Skeletal muscle tissue (tissue), 3 donors: ENCODE measurements at regions not wholly inside any gene's neighbourhood (a gene's known extent, or its start where the extent isn't known, plus 50 kb on each side); places are given as distances from the start of the nearest gene placed in this dataset.

ENCODE experiments used
- H3K27ac ChIP-seq: one replicate; pipeline ENCODE4 v1.7.0; 2013; ENCODE audit warnings: mild to moderate bottlenecking, low read depth, low read length, inconsistent platforms
- H3K27me3 ChIP-seq, 3 donors: one replicate each; pipeline ENCODE4 v1.7.0; 2013; ENCODE audit warnings: low read length in 3 of 3; ENCODE audit not compliant: control insufficient read depth in 3 of 3, insufficient read depth in 3 of 3
- H3K36me3 ChIP-seq, 3 donors: one replicate each; pipeline ENCODE4 v1.7.0; 2013; ENCODE audit warnings: low read length in 3 of 3; ENCODE audit not compliant: control insufficient read depth in 3 of 3, insufficient read depth in 3 of 3
- H3K4me1 ChIP-seq, 3 donors: one replicate each; pipeline ENCODE4 v1.7.0; 2013; ENCODE audit warnings: low read length in 3 of 3, mild to moderate bottlenecking in 3 of 3; ENCODE audit not compliant: control insufficient read depth in 3 of 3, insufficient read depth in 3 of 3
- H3K4me3 ChIP-seq, 3 donors: one replicate each; pipeline ENCODE4 v1.7.0; 2013; ENCODE audit warnings: low read length in 3 of 3
- H3K9ac ChIP-seq, 3 donors: one replicate each; pipeline ENCODE4 v1.7.0; 2013; ENCODE audit warnings: low read length in 3 of 3, mild to moderate bottlenecking in 3 of 3, moderate library complexity in 2 of 3, low read depth in 1 of 3
- H3K9me3 ChIP-seq, 3 donors: one replicate each; pipeline ENCODE4 v1.7.0; 2013; ENCODE audit warnings: low read length in 3 of 3; ENCODE audit not compliant: control insufficient read depth in 3 of 3
- donor health status: Osteomylitis.

- Histone ChIP-seq H3K4me1 (no peaks in the 10 kb centered on the region), H3K36me3 (no peaks in the 10 kb centered on the region), H3K9me3 (no peaks in the 10 kb centered on the region), H3K9ac (no peak overlapping the region), H3K27me3 (no peaks in the 10 kb centered on the region), H3K27ac (no peak overlapping the region), H3K4me3 (no peak overlapping the region)
Observed at GRCh38 chr6:144646093-144647056, 361.2 kb downstream of the UTRN start.

GRCh38 chr6:144647406-144647964 lies 362.4 kb downstream of the UTRN start:
- H3K4me3 ChIP-seq: no peak overlapping the region
- no peaks in the 10 kb centered on the region for H3K9me3 ChIP-seq
- no peaks in the 10 kb centered on the region for H3K36me3 ChIP-seq
- H3K9ac ChIP-seq: no peak overlapping the region
- H3K4me1 ChIP-seq: no peaks in the 10 kb centered on the region
- no peaks in the 10 kb centered on the region for H3K27me3 ChIP-seq
- H3K27ac ChIP-seq: no peak overlapping the region

- Histone ChIP-seq H3K9me3 (no peaks in the 10 kb centered on the region), H3K27me3 (no peaks in the 10 kb centered on the region), H3K27ac (no peak overlapping the region), H3K4me3 (no peak overlapping the region), H3K9ac (no peak overlapping the region), H3K36me3 (no peaks in the 10 kb centered on the region), H3K4me1 (no peaks in the 10 kb centered on the region)
Observed at GRCh38 chr6:144647971-144648651, 363.0 kb downstream of the UTRN start.

- H3K36me3 ChIP-seq: no peaks in the 10 kb centered on the region
- no peak overlapping the region for H3K9ac ChIP-seq
- H3K9me3 ChIP-seq: no peaks in the 10 kb centered on the region
- H3K4me1 ChIP-seq: no peaks in the 10 kb centered on the region
- H3K27ac ChIP-seq: no peak overlapping the region
- H3K27me3 ChIP-seq: no peaks in the 10 kb centered on the region
- no peak overlapping the region for H3K4me3 ChIP-seq
Observed at GRCh38 chr6:144649085-144649484, 363.9 kb downstream of the UTRN start.

GRCh38 chr6:144651234-144651633 lies 366.1 kb downstream of the UTRN start:
- H3K9ac ChIP-seq: no peak overlapping the region
- H3K4me1 ChIP-seq: no peaks in the 10 kb centered on the region
- no peaks in the 10 kb centered on the region for H3K9me3 ChIP-seq
- no peak overlapping the region for H3K4me3 ChIP-seq
- H3K27ac ChIP-seq: no peak overlapping the region
- H3K27me3 ChIP-seq: no peaks in the 10 kb centered on the region
- no peaks in the 10 kb centered on the region for H3K36me3 ChIP-seq

GRCh38 chr6:144652292-144652891 lies 367.3 kb downstream of the UTRN start:
- H3K27me3 ChIP-seq: no peaks in the 10 kb centered on the region

GRCh38 chr6:144653885-144654505 lies 368.9 kb downstream of the UTRN start:
- Histone ChIP-seq H3K4me1 (no peaks in the 10 kb centered on the region), H3K9me3 (no peaks in the 10 kb centered on the region), H3K36me3 (no peaks in the 10 kb centered on the region), H3K4me3 (no peak overlapping the region), H3K9ac (no peak overlapping the region), H3K27ac (no peak overlapping the region), H3K27me3 (no peaks in the 10 kb centered on the region)

More at GRCh38 chr6:144652292-144652891, 367.3 kb downstream of the UTRN start:
- no peaks in the 10 kb centered on the region for H3K9me3 ChIP-seq
- no peak overlapping the region for H3K4me3 ChIP-seq
- H3K27ac ChIP-seq: no peak overlapping the region
- H3K4me1 ChIP-seq: no peaks in the 10 kb centered on the region
- H3K9ac ChIP-seq: no peak overlapping the region
- H3K36me3 ChIP-seq: no peaks in the 10 kb centered on the region

GRCh38 chr6:144654506-144654905 lies 369.4 kb downstream of the UTRN start:
- Histone ChIP-seq H3K4me3 (no peak overlapping the region), H3K27ac (no peak overlapping the region), H3K27me3 (no peaks in the 10 kb centered on the region), H3K9me3 (no peaks in the 10 kb centered on the region), H3K9ac (no peak overlapping the region), H3K36me3 (no peaks in the 10 kb centered on the region), H3K4me1 (peaks cover 0 to 4% (median 0%) of the 10 kb centered on the region in 3 donors)

GRCh38 chr6:144655376-144655775 lies 370.2 kb downstream of the UTRN start:
- Histone ChIP-seq H3K9ac (no peak overlapping the region), H3K4me3 (no peak overlapping the region), H3K27ac (no peak overlapping the region), H3K9me3 (no peaks in the 10 kb centered on the region), H3K4me1 (peaks cover 0 to 4% (median 0%) of the 10 kb centered on the region in 3 donors), H3K36me3 (no peaks in the 10 kb centered on the region), H3K27me3 (no peaks in the 10 kb centered on the region)
